Myocyte (in vitro differentiated cells): ENCODE measurements at regions not wholly inside any gene's neighbourhood (a gene's known extent, or its start where the extent isn't known, plus 50 kb on each side); places are given as distances from the start of the nearest gene placed in this dataset.
"Not testable (repeated sequence)": the region's sequence is repeated elsewhere in the genome, so short reads cannot be mapped to it uniquely, and the experiment has no call there.

Experiments used
- DNase-seq: peaks from one replicate; pipeline ENCODE4 v3.0.0-alpha.2; 2012; ENCODE audit warnings: low read depth

GRCh38 chr10:21061184-21061583, 164.1 kb upstream of the NEBL start:
- no peak for DNase-seq

DNA sequence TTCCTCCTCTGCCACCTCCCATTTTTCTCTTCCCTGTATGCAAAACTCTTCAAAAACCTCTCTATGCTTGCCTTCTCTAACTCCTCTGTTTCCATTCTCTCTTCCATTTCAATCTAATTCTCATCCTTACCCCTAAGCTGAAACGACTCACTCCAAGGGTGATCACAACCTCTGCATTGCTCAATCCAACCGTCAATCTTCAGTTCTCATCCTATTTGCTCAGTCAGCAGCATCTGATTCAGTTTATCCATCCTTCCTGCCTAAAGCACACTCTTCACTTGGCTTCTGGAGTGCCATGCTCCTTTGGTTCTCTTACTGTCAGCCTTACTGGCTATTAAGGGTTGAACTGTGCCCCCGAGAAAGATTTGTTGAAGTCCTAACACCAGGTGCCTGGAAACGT, 163.5 kb upstream of the NEBL start:
- no peak for DNase-seq

- DNase-seq = no peak
Observed at GRCh38 chr10:21057989-21058388, 160.9 kb upstream of the NEBL start.

DNA sequence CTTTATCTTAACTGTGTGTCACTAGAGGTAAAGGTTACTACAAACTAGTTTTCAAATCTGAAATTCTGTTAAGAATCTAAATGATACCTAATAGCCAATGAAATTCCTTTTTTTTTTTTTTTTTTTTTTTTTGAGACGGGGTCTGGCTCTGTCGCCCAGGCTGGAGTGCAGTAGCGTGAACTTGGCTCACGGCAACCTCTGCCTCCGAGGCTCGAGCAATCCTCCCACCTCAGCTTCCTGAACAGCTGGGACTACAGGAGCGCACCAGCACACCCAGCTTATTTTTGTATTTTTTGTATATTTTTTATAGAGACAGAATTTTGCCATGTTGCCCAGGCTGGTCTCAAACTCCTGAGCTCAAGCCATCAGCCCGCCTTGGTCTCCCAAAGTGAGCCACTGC, 160.3 kb upstream of the NEBL start:
- DNase-seq = no peak

- no peak for DNase-seq
Observed at GRCh38 chr10:21056461-21056860, 159.3 kb upstream of the NEBL start.

DNA sequence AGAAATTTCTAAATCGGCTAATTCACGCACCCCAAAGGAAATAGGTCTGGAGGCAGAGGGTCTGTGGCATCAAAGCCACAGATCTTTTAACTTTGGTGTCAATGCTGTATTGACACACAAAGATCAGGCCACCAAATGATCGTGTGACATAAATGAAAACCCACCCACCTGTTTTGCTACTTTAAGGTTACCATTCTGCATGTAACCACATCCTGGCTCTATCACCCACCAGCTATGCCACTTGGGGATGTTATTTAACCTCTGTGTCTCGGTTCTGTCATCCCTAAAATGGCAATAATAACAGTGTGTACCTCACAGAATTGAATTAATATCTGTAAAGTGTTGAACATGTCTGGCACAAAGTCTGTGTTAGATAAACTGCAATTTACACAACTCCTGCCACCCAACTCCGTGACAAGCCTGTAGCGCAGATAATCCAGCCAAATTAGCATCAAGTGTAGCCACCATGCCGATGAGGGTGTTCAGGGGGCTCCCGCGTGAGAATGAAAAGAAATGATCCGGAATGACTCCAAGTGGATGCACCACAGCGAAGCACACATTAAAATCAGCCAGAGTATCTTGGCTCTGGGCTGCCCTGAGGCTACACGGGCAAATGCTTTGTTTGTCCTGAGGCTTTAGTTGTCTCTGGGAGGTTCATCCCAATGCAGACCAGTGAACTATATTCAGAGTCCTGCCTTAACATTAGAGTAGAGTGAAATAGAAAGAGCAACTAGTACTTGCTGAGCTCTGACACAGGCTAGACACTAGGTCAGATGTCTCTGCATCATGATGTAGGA, 158.4 kb upstream of the NEBL start:
- DNase-seq = no peak

DNA sequence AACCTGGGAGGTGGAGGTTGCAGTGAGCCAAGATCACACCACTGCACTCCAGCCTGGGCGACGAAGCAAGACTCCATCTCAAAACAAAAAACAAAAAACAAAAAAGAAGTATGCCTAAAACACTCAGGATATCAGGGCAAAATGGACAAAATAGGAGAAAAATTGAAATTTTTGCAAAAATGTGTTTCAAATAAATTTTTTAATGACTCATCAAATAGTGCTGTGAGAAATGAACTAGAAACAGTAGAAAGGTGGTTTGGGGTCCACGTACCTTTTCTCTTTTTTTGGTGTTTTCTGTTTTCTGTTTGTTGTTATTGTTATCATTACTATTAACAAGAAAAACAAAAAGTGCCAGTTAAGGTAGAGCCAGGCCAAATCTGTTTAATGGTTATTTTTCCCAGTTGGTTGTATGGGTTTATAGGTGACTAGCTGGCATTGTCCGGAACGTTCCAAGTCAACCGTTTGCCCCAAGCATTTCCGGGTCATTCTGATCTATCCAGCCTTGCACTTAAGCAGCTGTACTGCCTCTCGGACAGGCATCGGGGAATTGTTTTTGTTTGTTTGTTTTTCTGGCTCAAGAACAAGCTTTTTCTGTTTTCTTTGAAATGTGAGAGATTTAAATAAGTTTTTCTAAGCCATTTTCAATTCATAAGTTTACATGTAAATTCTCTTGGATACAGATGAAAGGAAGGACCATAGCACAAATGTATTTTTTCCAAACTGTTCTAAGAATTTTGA, 157.0 kb upstream of the NEBL start:
- no peak for DNase-seq

- DNase-seq = no peak
Observed at GRCh38 chr10:21052709-21053104, 155.6 kb upstream of the NEBL start.

DNA sequence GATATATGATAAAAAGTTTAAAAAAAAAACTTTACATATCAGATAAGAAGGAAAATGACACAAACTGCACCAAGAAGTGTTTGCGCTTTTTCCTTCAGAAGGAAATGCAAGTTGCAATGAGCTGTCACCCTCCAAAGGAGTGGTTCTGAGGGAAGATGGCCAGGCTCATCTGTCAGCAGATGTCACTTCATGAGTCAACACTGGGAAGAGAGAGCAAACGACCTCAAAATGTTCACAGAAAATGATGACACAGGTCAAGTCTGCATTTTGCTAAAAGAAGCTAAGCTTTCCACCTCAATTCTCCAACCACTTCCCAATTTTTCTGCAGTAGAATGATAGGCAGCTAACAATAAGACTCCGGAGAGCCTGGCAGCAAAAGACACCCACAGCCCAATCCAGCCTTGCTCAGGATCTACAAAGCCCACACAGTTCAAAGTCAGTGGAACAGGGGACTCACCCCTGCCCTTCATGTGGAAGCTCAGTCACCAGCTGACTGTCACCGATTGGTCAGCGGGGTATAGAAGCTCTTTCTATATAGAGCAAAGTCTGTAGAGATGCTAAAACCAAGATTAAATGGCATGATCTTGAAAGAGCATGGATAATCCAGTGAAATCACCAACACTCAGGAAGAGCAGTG, 155.1 kb upstream of the NEBL start:
- no peak for DNase-seq

DNA sequence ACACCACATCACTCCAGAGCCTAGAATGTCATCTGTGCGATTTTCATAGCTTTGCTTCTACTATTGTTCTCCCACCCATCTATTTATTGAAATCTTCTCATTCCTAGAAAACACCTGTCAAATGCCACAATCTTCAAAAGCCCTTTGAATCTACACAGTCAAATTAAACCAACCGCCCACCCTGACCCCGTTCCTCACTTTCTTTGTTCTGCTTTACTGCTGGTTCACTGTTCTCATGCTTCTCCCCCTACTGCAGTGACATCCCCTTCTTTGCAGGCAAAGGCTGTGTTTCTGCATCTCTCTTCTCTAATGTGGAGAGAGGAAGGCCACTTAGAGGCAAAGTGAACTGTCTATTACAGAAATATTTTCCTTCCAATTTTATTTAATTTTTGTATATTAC, 152.4 kb upstream of the NEBL start:
- DNase-seq = no peak

- DNase-seq = no peak
Observed at GRCh38 chr10:21048068-21048467, 151.0 kb upstream of the NEBL start.

DNA sequence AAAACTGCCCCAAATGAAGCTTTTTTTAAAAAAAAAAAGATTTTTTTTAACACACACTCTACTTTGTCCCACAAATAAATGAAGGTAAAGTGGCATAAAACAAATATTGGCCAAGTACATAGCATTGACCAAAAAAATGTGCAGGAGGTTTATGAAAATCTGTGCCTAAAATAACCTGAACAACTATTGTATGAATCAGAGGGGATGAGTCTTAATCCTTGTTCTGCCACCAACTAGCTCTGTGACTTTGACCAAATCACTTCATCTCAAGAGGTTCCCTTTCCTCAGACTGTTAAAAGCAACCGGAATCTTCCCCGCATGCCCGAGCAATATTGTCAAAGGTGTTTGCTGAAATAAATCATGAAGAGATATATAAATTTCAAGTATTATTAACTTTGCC, 150.4 kb upstream of the NEBL start:
- no peak for DNase-seq

DNA sequence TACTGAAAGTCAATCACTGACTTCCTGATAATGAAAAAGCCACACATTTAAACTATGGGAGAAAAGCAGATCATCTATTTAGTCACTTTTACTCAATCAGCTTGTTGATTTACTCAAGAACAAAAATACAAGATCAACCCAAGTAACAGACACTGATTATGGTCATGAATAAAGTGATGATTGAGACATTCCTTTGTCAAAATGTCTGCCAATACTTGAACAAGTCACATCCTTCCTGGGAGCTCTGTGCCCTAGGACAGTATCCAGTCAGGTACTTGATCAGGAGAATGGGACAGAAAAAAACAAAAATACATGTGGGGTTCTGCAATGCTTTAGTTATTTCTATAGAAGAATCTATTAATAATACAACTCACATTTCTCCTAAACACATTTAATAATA, 150.0 kb upstream of the NEBL start:
- DNase-seq = no peak

- no peak for DNase-seq
Observed at GRCh38 chr10:21043044-21043443, 145.9 kb upstream of the NEBL start.

GRCh38 chr10:21042536-21042935, 145.4 kb upstream of the NEBL start:
- no peak for DNase-seq

- DNase-seq = no peak
Observed at GRCh38 chr10:21041763-21042458, 144.8 kb upstream of the NEBL start.

GRCh38 chr10:21039721-21040120, 142.6 kb upstream of the NEBL start:
- no peak for DNase-seq

DNA sequence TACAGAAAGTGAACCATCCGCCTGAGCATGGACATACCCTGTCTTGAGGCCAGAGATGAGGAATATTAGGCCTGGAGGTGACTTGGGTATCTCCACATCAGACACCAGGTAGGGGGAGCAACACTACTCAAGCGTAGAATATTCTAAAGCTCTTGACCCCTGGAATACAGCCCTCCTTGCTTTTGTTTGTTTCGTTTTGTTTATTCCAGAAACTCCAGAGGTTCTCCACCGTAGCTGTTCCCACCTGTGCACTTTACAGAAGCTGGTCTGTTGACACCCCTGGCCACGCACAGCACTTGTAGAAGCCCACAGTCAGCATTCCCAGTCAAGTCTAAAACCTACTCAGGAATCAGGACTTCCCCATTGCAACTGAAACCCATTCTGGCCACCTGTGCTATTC, 139.6 kb upstream of the NEBL start:
- DNase-seq = no peak

GRCh38 chr10:21034770-21035169, 137.7 kb upstream of the NEBL start:
- DNase-seq = not testable (repeated sequence)

DNA sequence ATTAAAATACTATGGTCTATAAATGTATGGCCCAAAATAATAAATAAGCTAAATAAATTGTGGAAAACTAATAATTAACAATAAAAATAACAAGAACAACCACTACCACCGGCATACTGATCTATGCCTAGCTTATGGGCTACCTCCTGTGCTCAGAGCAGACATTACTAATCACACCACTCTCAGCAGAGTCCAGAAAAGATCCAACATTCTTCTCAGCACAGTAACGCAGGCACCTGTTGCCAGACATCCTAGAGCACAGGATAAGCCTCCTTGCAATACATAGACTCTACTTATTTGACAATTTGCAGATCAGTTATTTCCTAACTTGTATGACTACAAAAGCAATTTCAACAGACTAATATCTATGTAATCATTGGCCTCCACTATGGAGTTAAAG, 137.1 kb upstream of the NEBL start:
- DNase-seq = no peak

DNA sequence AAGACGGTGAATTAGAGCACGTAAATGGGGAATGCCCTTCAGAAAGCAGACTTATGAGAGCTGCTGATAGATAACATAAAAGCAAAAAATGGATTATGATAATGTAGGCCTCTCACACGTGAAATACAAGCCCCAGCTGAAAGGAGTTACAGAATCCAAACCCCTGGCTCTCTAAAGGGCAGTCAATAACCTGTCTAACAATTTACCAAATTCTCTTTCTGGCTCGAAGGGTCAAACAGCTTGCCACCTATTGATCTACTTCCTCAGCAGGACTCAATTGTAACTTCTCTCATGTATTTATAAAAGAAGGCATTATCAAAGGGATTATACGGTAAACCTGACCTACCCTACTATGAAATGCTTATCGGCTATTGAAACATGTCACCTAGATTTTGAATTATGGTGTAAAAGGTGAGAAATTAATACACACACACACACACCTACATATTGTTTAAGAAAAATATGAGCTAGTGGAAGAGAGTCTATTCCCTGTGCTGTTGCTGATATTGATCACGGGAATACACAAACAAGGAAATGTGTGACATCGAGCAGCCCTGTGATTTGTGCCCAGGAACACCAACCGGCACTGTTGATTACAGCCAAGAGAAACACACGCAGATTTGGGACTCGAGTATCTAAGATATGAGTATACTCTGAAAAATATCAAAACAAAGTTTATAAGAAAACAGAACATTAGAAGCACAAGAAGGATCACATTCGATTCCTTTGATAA, 135.6 kb upstream of the NEBL start:
- no peak for DNase-seq
